ENCODE measurements at regions not wholly inside any gene's neighbourhood (a gene's known extent, or its start where the extent isn't known, plus 50 kb on each side); places are given as distances from the start of the nearest gene placed in this dataset.

GRCh38 chr12:4005851-4006430 lies 132.7 kb upstream of the PARP11 start:
- Histone ChIP-seq H3K4me3 (ENCODE audit: low read length in 2 of 2) (no peak overlapping the region), H3K36me3 (ENCODE audit: control insufficient read depth in 2 of 2, insufficient read depth in 2 of 2, low read length in 1 of 2) (no peaks in the 10 kb centered on the region), H3K4me1 (ENCODE audit: control insufficient read depth in 2 of 2, insufficient read depth in 2 of 2, low read length in 2 of 2) (no peaks in the 10 kb centered on the region), H3K9me3 (ENCODE audit: control insufficient read depth in 2 of 2, insufficient read depth in 1 of 2, low read length in 1 of 2) (no peaks in the 10 kb centered on the region), H3K27me3 (ENCODE audit: control insufficient read depth in 2 of 2, insufficient read depth in 1 of 2, low read length in 1 of 2) (no peaks in the 10 kb centered on the region), H3K27ac (ENCODE audit: low read depth in 1 of 2, low read length in 1 of 2) (no peak overlapping the region)
- WGBS = 96% methylated on average over 15 of the region's 15 CpGs
- no peak for DNase-seq (ENCODE audit: low read depth in 6 of 9, low spot score in 9 of 9)

- DNase-seq (ENCODE audit: low read depth in 6 of 9, low spot score in 9 of 9) = no peak
- Histone ChIP-seq H3K27me3 (ENCODE audit: control insufficient read depth in 2 of 2, insufficient read depth in 1 of 2, low read length in 1 of 2) (no peaks in the 10 kb centered on the region), H3K36me3 (ENCODE audit: control insufficient read depth in 2 of 2, insufficient read depth in 2 of 2, low read length in 1 of 2) (no peaks in the 10 kb centered on the region), H3K4me1 (ENCODE audit: control insufficient read depth in 2 of 2, insufficient read depth in 2 of 2, low read length in 2 of 2) (peaks cover 0 to 6% of the 10 kb centered on the region in 2 donors), H3K4me3 (ENCODE audit: low read length in 2 of 2) (no peak overlapping the region), H3K9me3 (ENCODE audit: control insufficient read depth in 2 of 2, insufficient read depth in 1 of 2, low read length in 1 of 2) (no peaks in the 10 kb centered on the region), H3K27ac (ENCODE audit: low read depth in 1 of 2, low read length in 1 of 2) (no peak overlapping the region)
- WGBS = 97% methylated on average over 4 of the region's 4 CpGs
Measured at GRCh38 chr12:4003576-4003975, 130.4 kb upstream of the PARP11 start.

GRCh38 chr12:4002601-4003000 lies 129.4 kb upstream of the PARP11 start:
- DNase-seq (ENCODE audit: low read depth in 6 of 9, low spot score in 9 of 9) = no peak
- Histone ChIP-seq H3K36me3 (ENCODE audit: control insufficient read depth in 2 of 2, insufficient read depth in 2 of 2, low read length in 1 of 2) (no peaks in the 10 kb centered on the region), H3K4me3 (ENCODE audit: low read length in 2 of 2) (no peak overlapping the region), H3K27ac (ENCODE audit: low read depth in 1 of 2, low read length in 1 of 2) (no peak overlapping the region), H3K4me1 (ENCODE audit: control insufficient read depth in 2 of 2, insufficient read depth in 2 of 2, low read length in 2 of 2) (peaks cover 0 to 9% of the 10 kb centered on the region in 2 donors), H3K27me3 (ENCODE audit: control insufficient read depth in 2 of 2, insufficient read depth in 1 of 2, low read length in 1 of 2) (no peaks in the 10 kb centered on the region), H3K9me3 (ENCODE audit: control insufficient read depth in 2 of 2, insufficient read depth in 1 of 2, low read length in 1 of 2) (no peaks in the 10 kb centered on the region)
- WGBS = 96% methylated on average over 2 of the region's 2 CpGs

GRCh38 chr12:4001841-4002240 lies 128.6 kb upstream of the PARP11 start:
- Histone ChIP-seq H3K9me3 (ENCODE audit: control insufficient read depth in 2 of 2, insufficient read depth in 1 of 2, low read length in 1 of 2) (no peaks in the 10 kb centered on the region), H3K27ac (ENCODE audit: low read depth in 1 of 2, low read length in 1 of 2) (no peak overlapping the region), H3K27me3 (ENCODE audit: control insufficient read depth in 2 of 2, insufficient read depth in 1 of 2, low read length in 1 of 2) (no peaks in the 10 kb centered on the region), H3K36me3 (ENCODE audit: control insufficient read depth in 2 of 2, insufficient read depth in 2 of 2, low read length in 1 of 2) (no peaks in the 10 kb centered on the region), H3K4me3 (ENCODE audit: low read length in 2 of 2) (no peak overlapping the region), H3K4me1 (ENCODE audit: control insufficient read depth in 2 of 2, insufficient read depth in 2 of 2, low read length in 2 of 2) (peaks cover 0 to 9% of the 10 kb centered on the region in 2 donors)
- no peak for DNase-seq (ENCODE audit: low read depth in 6 of 9, low spot score in 9 of 9)
- 97% methylated on average over 3 of the region's 3 CpGs for WGBS

- Histone ChIP-seq H3K4me3 (ENCODE audit: low read length in 2 of 2) (no peak overlapping the region), H3K4me1 (ENCODE audit: control insufficient read depth in 2 of 2, insufficient read depth in 2 of 2, low read length in 2 of 2) (peaks cover 0 to 9% of the 10 kb centered on the region in 2 donors), H3K9me3 (ENCODE audit: control insufficient read depth in 2 of 2, insufficient read depth in 1 of 2, low read length in 1 of 2) (no peaks in the 10 kb centered on the region), H3K27ac (ENCODE audit: low read depth in 1 of 2, low read length in 1 of 2) (no peak overlapping the region), H3K27me3 (ENCODE audit: control insufficient read depth in 2 of 2, insufficient read depth in 1 of 2, low read length in 1 of 2) (no peaks in the 10 kb centered on the region), H3K36me3 (ENCODE audit: control insufficient read depth in 2 of 2, insufficient read depth in 2 of 2, low read length in 1 of 2) (no peaks in the 10 kb centered on the region)
- DNase-seq (ENCODE audit: low read depth in 6 of 9, low spot score in 9 of 9) = no peak
Measured at GRCh38 chr12:4001031-4001430, 127.8 kb upstream of the PARP11 start.

GRCh38 chr12:3999904-4000303 lies 126.7 kb upstream of the PARP11 start:
- Histone ChIP-seq H3K9me3 (ENCODE audit: control insufficient read depth in 2 of 2, insufficient read depth in 1 of 2, low read length in 1 of 2) (no peaks in the 10 kb centered on the region), H3K27me3 (ENCODE audit: control insufficient read depth in 2 of 2, insufficient read depth in 1 of 2, low read length in 1 of 2) (no peaks in the 10 kb centered on the region), H3K27ac (ENCODE audit: low read depth in 1 of 2, low read length in 1 of 2) (no peak overlapping the region), H3K36me3 (ENCODE audit: control insufficient read depth in 2 of 2, insufficient read depth in 2 of 2, low read length in 1 of 2) (no peaks in the 10 kb centered on the region), H3K4me1 (ENCODE audit: control insufficient read depth in 2 of 2, insufficient read depth in 2 of 2, low read length in 2 of 2) (peaks cover 0 to 9% of the 10 kb centered on the region in 2 donors), H3K4me3 (ENCODE audit: low read length in 2 of 2) (no peak overlapping the region)
- 96% methylated on average over 8 of the region's 8 CpGs for WGBS
- no peak for DNase-seq (ENCODE audit: low read depth in 6 of 9, low spot score in 9 of 9)

- Histone ChIP-seq H3K27me3 (ENCODE audit: control insufficient read depth in 2 of 2, insufficient read depth in 1 of 2, low read length in 1 of 2) (no peaks in the 10 kb centered on the region), H3K4me3 (ENCODE audit: low read length in 2 of 2) (no peak overlapping the region), H3K36me3 (ENCODE audit: control insufficient read depth in 2 of 2, insufficient read depth in 2 of 2, low read length in 1 of 2) (no peaks in the 10 kb centered on the region), H3K4me1 (ENCODE audit: control insufficient read depth in 2 of 2, insufficient read depth in 2 of 2, low read length in 2 of 2) (peaks cover 0 to 9% of the 10 kb centered on the region in 2 donors), H3K9me3 (ENCODE audit: control insufficient read depth in 2 of 2, insufficient read depth in 1 of 2, low read length in 1 of 2) (no peaks in the 10 kb centered on the region), H3K27ac (ENCODE audit: low read depth in 1 of 2, low read length in 1 of 2) (peak overlapping the region in 1 of 2 donors; percentile 36)
- WGBS = 85% methylated on average over 7 of the region's 7 CpGs
- peak in 1 of 9 donors; percentile 51 for DNase-seq (ENCODE audit: low read depth in 6 of 9, low spot score in 9 of 9)
Measured at GRCh38 chr12:3998968-3999792, 126.0 kb upstream of the PARP11 start.

GRCh38 chr12:3998397-3998796 lies 125.2 kb upstream of the PARP11 start:
- no peaks in the 10 kb centered on the region for H3K9me3 ChIP-seq (ENCODE audit: control insufficient read depth in 2 of 2, insufficient read depth in 1 of 2, low read length in 1 of 2)
- no peak overlapping the region for H3K4me3 ChIP-seq (ENCODE audit: low read length in 2 of 2)
- DNase-seq (ENCODE audit: low read depth in 6 of 9, low spot score in 9 of 9) = no peak
- WGBS = 97% methylated on average over 5 of the region's 5 CpGs
- H3K27me3 ChIP-seq (ENCODE audit: control insufficient read depth in 2 of 2, insufficient read depth in 1 of 2, low read length in 1 of 2) = no peaks in the 10 kb centered on the region
- H3K27ac ChIP-seq (ENCODE audit: low read depth in 1 of 2, low read length in 1 of 2) = no peak overlapping the region
- H3K36me3 ChIP-seq (ENCODE audit: control insufficient read depth in 2 of 2, insufficient read depth in 2 of 2, low read length in 1 of 2) = no peaks in the 10 kb centered on the region
- H3K4me1 ChIP-seq (ENCODE audit: control insufficient read depth in 2 of 2, insufficient read depth in 2 of 2, low read length in 2 of 2) = peaks cover 0 to 9% of the 10 kb centered on the region in 2 donors

- 89% methylated on average over 5 of the region's 5 CpGs for WGBS
- Histone ChIP-seq H3K27me3 (ENCODE audit: control insufficient read depth in 2 of 2, insufficient read depth in 1 of 2, low read length in 1 of 2) (no peaks in the 10 kb centered on the region), H3K9me3 (ENCODE audit: control insufficient read depth in 2 of 2, insufficient read depth in 1 of 2, low read length in 1 of 2) (no peaks in the 10 kb centered on the region), H3K4me1 (ENCODE audit: control insufficient read depth in 2 of 2, insufficient read depth in 2 of 2, low read length in 2 of 2) (peaks cover 0 to 13% of the 10 kb centered on the region in 2 donors), H3K27ac (ENCODE audit: low read depth in 1 of 2, low read length in 1 of 2) (no peak overlapping the region), H3K4me3 (ENCODE audit: low read length in 2 of 2) (no peak overlapping the region), H3K36me3 (ENCODE audit: control insufficient read depth in 2 of 2, insufficient read depth in 2 of 2, low read length in 1 of 2) (no peaks in the 10 kb centered on the region)
- DNase-seq (ENCODE audit: low read depth in 6 of 9, low spot score in 9 of 9) = no peak
Measured at GRCh38 chr12:3996322-3996721, 123.1 kb upstream of the PARP11 start.
